ENCODE measurements at regions not wholly inside any gene's neighbourhood (a gene's known extent, or its start where the extent isn't known, plus 50 kb on each side); places are given as distances from the start of the nearest gene placed in this dataset.

DNA sequence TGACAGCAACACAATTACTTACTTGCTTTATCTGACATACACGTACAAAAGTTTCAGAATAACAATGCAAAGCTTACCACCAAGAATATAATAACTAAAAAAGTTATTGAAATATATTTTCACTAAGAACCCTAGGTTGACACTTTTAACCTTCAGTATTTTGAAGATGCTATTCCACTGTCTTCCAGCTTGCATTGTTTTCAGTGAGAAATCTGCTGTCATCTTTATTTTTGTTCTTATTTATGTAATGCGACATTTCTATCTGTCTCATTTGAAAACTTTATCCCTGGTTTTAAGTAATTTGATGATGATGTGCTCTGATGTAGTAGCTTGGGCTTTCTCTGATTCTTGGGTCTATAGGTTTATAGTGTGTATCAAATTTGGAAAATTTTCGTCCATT is 165.0 kb upstream of the SMIM21 start:
- TF ChIP-seq, protein P1, sequence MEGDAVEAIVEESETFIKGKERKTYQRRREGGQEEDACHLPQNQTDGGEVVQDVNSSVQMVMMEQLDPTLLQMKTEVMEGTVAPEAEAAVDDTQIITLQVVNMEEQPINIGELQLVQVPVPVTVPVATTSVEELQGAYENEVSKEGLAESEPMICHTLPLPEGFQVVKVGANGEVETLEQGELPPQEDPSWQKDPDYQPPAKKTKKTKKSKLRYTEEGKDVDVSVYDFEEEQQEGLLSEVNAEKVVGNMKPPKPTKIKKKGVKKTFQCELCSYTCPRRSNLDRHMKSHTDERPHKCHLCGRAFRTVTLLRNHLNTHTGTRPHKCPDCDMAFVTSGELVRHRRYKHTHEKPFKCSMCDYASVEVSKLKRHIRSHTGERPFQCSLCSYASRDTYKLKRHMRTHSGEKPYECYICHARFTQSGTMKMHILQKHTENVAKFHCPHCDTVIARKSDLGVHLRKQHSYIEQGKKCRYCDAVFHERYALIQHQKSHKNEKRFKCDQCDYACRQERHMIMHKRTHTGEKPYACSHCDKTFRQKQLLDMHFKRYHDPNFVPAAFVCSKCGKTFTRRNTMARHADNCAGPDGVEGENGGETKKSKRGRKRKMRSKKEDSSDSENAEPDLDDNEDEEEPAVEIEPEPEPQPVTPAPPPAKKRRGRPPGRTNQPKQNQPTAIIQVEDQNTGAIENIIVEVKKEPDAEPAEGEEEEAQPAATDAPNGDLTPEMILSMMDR (IDR thresholded peaks at IDR 0.05; ENCODE audit: unreplicated experiment): no peak
- Mint-ChIP-seq H3K27me3 (ENCODE audit: unreplicated experiment) (no peaks in the 10 kb centered on the region), H3K4me1 (ENCODE audit: low read depth, unreplicated experiment) (no peaks in the 10 kb centered on the region), H3K4me3 (ENCODE audit: low read depth, unreplicated experiment) (no peak overlapping the region), H3K9me3 (ENCODE audit: low read depth, unreplicated experiment) (peaks cover 14% of the 10 kb centered on the region), H3K27ac (ENCODE audit: unreplicated experiment) (no peak overlapping the region), H3K36me3 (ENCODE audit: insufficient read depth, unreplicated experiment) (no peaks in the 10 kb centered on the region)
- intact Hi-C loops (cut with micrococcal nuclease; ENCODE audit: unreplicated experiment): no loop called here
- CTCF ChIA-PET: no interaction called here
- no peak for DNase-seq
- BruUV-seq (replicated peaks): no TSS peak

DNA sequence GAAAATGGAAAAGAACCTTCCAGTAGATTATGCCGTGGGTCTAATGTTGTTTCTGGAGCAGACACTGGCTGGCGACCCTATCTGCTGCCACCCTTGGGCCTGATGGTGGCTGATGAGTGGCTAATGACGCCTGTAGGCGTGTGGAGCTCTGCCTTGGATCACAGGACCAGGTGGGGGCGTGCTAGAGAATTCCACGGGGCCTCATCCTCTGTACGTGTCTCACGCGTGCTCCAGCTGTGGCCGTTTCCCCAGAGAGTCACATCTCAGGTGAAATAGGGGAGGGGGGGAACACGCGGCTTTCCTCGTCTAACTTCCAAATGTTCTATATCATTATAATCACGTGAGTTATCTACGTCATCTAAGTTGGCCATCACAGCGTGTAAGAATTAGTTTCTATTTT is 160.9 kb upstream of the SMIM21 start:
- DNase-seq: no peak
- intact Hi-C loops (cut with micrococcal nuclease; ENCODE audit: unreplicated experiment): no loop called here
- H3K4me1 Mint-ChIP-seq (ENCODE audit: low read depth, unreplicated experiment): no peaks in the 10 kb centered on the region
- no peaks in the 10 kb centered on the region for H3K27me3 Mint-ChIP-seq (ENCODE audit: unreplicated experiment)
- no TSS peak for BruUV-seq (replicated peaks)
- peaks cover 26% of the 10 kb centered on the region for H3K9me3 Mint-ChIP-seq (ENCODE audit: low read depth, unreplicated experiment)
- no peak overlapping the region for H3K4me3 Mint-ChIP-seq (ENCODE audit: low read depth, unreplicated experiment)
- CTCF ChIA-PET: no interaction called here
- H3K27ac Mint-ChIP-seq (ENCODE audit: unreplicated experiment): no peak overlapping the region
- TF ChIP-seq, protein P1 (IDR thresholded peaks at IDR 0.05; ENCODE audit: unreplicated experiment): no peak
- H3K36me3 Mint-ChIP-seq (ENCODE audit: insufficient read depth, unreplicated experiment): no peaks in the 10 kb centered on the region

DNA sequence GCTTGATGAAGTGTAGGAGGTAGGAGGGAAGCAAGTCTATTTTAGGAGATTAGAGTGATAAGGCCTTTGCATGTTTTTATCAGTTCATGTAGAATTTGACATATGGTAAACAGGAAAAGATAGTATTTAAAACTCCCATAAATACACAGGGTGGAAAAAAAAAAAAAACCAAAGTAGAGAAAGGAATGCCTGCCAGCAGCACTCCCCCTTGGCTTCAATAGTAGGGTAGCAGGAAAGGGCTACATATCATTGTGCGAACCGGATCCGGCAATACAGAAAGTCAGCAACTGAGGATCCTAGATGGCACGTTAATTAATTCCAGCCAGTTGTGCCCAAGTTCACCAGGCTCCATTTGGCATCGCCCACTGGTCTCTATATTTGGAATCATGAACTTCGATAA is 159.6 kb upstream of the SMIM21 start:
- TF ChIP-seq, protein P1 (IDR thresholded peaks at IDR 0.05; ENCODE audit: unreplicated experiment): no peak
- no peak overlapping the region for H3K4me3 Mint-ChIP-seq (ENCODE audit: low read depth, unreplicated experiment)
- DNase-seq: no peak
- H3K36me3 Mint-ChIP-seq (ENCODE audit: insufficient read depth, unreplicated experiment): no peaks in the 10 kb centered on the region
- H3K27me3 Mint-ChIP-seq (ENCODE audit: unreplicated experiment): no peaks in the 10 kb centered on the region
- H3K4me1 Mint-ChIP-seq (ENCODE audit: low read depth, unreplicated experiment): no peaks in the 10 kb centered on the region
- CTCF ChIA-PET: no interaction called here
- H3K27ac Mint-ChIP-seq (ENCODE audit: unreplicated experiment): no peak overlapping the region
- H3K9me3 Mint-ChIP-seq (ENCODE audit: low read depth, unreplicated experiment): peaks cover 25% of the 10 kb centered on the region
- intact Hi-C loops (cut with micrococcal nuclease; ENCODE audit: unreplicated experiment): no loop called here
- no TSS peak for BruUV-seq (replicated peaks)

DNA sequence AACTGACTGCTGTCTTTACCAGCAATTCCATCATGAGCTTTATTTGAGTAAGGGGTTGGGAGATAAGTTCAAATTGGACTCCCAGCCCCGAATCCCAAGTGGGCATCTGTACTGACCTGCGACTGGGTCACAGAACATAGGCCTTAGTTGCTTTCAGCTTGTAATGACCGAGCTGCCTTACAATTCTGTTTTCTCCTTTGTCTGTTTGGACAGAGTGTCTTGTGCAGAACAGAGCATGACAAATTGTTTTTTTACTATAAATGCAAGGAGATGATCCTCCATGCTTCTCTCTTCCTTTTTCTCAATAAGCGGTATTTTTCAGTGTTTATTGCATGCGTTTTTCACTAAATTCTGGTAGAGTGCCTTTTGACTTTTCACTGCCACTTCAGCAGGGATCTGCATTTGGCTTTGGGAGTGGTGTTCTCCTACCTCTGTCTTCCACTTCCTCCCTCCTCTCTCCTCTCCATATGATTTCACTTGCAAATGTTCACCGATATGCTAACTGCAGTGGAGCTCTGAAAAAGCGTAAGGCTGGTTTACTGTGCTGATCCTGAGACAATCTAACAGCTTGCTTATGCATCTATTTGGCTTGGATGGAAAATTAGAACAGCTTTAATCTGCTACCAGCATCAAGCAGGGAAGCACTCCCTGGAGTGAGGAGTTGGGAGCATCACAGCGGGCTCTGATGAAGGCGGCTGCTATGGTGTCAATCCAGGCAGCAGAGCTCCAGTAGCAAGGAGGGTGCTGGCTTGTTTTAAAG is 158.8 kb upstream of the SMIM21 start:
- H3K27me3 Mint-ChIP-seq (ENCODE audit: unreplicated experiment): no peaks in the 10 kb centered on the region
- H3K4me1 Mint-ChIP-seq (ENCODE audit: low read depth, unreplicated experiment): no peaks in the 10 kb centered on the region
- no peak overlapping the region for H3K4me3 Mint-ChIP-seq (ENCODE audit: low read depth, unreplicated experiment)
- DNase-seq: no peak
- no TSS peak for BruUV-seq (replicated peaks)
- H3K36me3 Mint-ChIP-seq (ENCODE audit: insufficient read depth, unreplicated experiment): no peaks in the 10 kb centered on the region
- TF ChIP-seq, protein P1 (IDR thresholded peaks at IDR 0.05; ENCODE audit: unreplicated experiment): no peak
- peaks cover 25% of the 10 kb centered on the region for H3K9me3 Mint-ChIP-seq (ENCODE audit: low read depth, unreplicated experiment)
- intact Hi-C loops (cut with micrococcal nuclease; ENCODE audit: unreplicated experiment): no loop called here
- CTCF ChIA-PET: no interaction called here
- H3K27ac Mint-ChIP-seq (ENCODE audit: unreplicated experiment): no peak overlapping the region

All from Calu3 (cell line).